ENCODE measurements at regions not wholly inside any gene's neighbourhood (a gene's known extent, or its start where the extent isn't known, plus 50 kb on each side); places are given as distances from the start of the nearest gene placed in this dataset.

DNA sequence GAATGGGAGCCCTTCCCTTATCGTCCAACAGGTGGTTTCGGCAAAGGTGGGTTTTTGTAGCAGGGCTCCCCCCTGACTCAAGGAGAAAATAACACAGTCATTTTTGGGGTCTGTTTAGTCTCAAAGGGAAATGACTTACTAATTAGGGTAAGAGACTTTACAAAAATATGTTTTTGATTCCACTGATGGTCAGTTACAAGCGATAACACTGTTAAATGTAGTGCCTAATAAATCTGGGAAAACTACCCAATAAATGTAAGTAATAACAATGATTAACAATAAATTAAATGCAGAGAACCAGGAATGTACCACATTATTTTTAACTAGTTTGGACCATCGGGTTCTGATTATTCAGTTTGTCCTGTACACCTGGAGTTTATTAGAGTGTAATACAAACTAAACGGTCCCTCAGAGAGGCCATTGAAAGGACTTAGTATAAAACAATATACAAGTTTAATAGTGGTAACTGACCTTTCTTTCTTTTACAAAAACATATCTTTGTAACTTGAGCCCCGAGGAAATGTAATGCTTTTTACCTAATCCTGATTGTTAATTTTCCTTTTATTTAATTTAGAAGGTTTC, 216.2 kb upstream of the HABP2 start:
- TF ChIP-seq, protein P1, sequence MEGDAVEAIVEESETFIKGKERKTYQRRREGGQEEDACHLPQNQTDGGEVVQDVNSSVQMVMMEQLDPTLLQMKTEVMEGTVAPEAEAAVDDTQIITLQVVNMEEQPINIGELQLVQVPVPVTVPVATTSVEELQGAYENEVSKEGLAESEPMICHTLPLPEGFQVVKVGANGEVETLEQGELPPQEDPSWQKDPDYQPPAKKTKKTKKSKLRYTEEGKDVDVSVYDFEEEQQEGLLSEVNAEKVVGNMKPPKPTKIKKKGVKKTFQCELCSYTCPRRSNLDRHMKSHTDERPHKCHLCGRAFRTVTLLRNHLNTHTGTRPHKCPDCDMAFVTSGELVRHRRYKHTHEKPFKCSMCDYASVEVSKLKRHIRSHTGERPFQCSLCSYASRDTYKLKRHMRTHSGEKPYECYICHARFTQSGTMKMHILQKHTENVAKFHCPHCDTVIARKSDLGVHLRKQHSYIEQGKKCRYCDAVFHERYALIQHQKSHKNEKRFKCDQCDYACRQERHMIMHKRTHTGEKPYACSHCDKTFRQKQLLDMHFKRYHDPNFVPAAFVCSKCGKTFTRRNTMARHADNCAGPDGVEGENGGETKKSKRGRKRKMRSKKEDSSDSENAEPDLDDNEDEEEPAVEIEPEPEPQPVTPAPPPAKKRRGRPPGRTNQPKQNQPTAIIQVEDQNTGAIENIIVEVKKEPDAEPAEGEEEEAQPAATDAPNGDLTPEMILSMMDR (IDR thresholded peaks at IDR 0.05; ENCODE audit: low read depth, low read length), result no peak
- no peak for DNase-seq (ENCODE audit: low read depth in 2 of 2)
- no peak overlapping the region for H3K4me3 ChIP-seq (replicated peaks in 1 of 2; ENCODE audit: low read depth in 2 of 2, low read length in 2 of 2)

DNA sequence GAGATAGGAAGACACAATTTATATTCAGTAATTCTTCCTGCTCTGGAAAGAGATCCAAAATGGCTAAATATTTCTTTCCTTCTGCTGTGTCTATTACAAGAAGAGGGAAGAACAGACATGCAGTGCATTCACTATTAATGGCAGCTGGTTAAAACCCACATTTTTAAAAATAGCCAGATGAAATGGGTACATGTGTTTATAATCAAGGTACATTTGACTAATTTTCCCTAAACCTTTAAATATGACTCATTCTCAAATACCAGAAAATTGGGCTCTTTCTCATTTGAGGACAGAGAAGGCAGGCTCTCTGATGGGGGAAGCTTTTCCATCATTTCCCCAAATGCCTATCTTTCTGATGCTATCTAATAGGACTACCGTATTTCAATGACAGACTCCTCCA, 215.7 kb upstream of the HABP2 start:
- no peak for DNase-seq (ENCODE audit: low read depth in 2 of 2)
- TF ChIP-seq, protein P1 (IDR thresholded peaks at IDR 0.05; ENCODE audit: low read depth, low read length), result no peak
- no peak overlapping the region for H3K4me3 ChIP-seq (replicated peaks in 1 of 2; ENCODE audit: low read depth in 2 of 2, low read length in 2 of 2)

DNA sequence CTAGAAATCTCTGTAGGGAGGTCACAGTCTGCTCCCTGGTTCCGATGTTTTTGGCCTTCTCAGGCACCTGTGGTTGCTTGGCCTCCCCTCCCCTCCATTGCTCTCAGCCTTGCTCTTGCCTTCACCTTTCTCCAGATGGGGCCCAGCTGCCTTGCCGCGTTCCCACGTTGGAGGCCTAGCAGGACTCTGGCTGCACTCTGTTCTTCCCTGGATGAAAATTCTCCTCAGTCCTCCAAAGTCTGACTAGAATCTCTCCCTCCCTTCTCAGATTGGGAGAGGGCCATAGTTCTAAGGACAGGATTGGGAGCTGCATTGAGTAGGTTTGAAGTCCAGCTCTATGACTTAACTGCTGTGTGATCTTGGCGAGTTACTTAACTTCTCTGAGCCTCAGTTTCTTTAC, 213.7 kb upstream of the HABP2 start:
- no peak overlapping the region for H3K4me3 ChIP-seq (replicated peaks in 1 of 2; ENCODE audit: low read depth in 2 of 2, low read length in 2 of 2)
- TF ChIP-seq, protein P1 (IDR thresholded peaks at IDR 0.05; ENCODE audit: low read depth, low read length), result no peak
- DNase-seq (ENCODE audit: low read depth in 2 of 2), result no peak

DNA sequence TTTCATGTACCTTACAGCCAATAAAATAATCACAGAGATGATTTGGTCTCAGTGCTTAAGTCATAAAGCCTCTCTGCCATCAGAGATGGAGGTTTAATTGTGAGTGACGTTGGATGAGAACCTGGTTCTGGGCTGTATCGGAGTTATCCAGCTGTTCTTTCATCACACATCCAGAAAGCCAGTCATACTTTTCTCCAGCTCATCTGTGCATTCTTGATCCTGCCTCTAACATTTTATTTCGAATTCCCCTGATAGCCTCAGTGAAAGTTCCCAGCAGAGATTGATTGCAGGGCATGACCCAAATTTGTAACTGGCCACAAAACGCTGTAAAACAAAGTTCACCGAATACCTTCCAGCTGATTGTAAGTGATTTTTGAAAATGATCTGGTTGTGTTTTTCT, 212.6 kb upstream of the HABP2 start:
- DNase-seq (ENCODE audit: low read depth in 2 of 2), result no peak
- TF ChIP-seq, protein P1 (IDR thresholded peaks at IDR 0.05; ENCODE audit: low read depth, low read length), result no peak
- no peak overlapping the region for H3K4me3 ChIP-seq (replicated peaks in 1 of 2; ENCODE audit: low read depth in 2 of 2, low read length in 2 of 2)

DNA sequence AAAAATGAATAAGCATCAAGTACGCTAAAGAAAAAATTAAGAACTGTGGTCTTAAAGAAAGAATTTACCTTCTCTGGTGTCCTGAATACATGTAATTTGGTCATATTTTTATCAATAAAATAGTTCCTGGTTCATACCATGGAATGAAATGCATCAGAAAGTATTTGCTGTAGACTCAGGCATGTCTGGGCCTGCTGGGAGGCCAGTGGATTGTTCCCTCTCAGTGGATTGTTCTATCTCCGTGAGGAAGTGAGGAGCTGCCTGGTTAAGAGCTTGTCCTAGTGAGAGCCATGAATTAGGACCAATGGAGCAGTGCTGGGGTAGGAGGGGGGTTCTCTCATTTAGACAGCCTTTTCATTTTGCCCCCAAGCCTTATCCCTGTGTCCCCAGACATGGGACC, 211.7 kb upstream of the HABP2 start:
- no peak for DNase-seq (ENCODE audit: low read depth in 2 of 2)
- TF ChIP-seq, protein P1 (IDR thresholded peaks at IDR 0.05; ENCODE audit: low read depth, low read length), result no peak
- no peak overlapping the region for H3K4me3 ChIP-seq (replicated peaks in 1 of 2; ENCODE audit: low read depth in 2 of 2, low read length in 2 of 2)

DNA sequence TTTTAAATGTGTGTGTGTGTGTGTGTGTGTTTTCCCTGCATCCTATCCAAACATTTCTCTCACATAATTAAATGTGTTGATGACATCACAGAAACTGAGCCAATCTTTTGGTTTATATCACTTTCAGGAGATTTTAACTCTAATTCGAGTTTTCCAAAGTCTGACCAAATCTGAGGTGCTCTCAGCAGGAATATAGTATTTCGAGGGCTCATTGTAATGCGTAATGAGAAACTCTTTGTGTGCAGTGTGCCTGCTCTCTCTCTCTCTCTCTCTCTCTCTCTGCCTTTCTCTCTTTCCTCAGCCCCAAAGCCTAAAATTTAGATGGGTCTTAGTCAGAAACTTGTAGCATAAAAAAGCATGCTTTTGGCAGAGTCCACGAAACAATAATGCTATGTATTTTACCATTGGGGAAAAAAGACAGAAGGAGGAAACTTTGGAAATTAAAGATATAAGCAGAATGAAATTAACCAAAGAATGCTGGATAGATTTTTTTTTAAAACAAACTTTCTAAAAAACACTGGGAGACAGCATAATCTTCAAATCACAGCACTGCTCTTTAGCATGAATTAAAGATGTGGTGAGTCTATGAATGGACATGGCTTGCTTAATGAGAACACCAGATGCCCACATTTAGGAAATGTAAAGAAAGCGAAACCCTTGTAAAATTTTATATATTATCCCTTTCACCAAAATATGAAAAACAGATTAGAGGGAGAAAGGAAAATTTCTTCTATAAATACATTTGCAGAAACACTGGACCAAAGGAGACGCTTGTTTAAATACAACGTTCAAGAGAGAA, 206.8 kb upstream of the HABP2 start:
- TF ChIP-seq, protein P1 (IDR thresholded peaks at IDR 0.05; ENCODE audit: low read depth, low read length), result no peak
- H3K4me3 ChIP-seq (replicated peaks in 1 of 2; ENCODE audit: low read depth in 2 of 2, low read length in 2 of 2), result no peak overlapping the region
- DNase-seq (ENCODE audit: low read depth in 2 of 2), result no peak

Data from cardiac fibroblast (primary cell).